ENCODE measurements at regions not wholly inside any gene's neighbourhood (a gene's known extent, or its start where the extent isn't known, plus 50 kb on each side); places are given as distances from the start of the nearest gene placed in this dataset.

- no peak overlapping the region for H3K4me3 ChIP-seq (ENCODE audit: low read depth, low read length)
- no peak for TF ChIP-seq CTCF (IDR thresholded peaks at IDR 0.05; ENCODE audit: control insufficient read depth, extremely low read depth, insufficient read depth)
- no peak for DNase-seq (ENCODE audit: low read depth)
These were observed 76.1 kb upstream of the CCDC85A start for GRCh38 chr2:56107502-56108220.

- no peak overlapping the region for H3K4me3 ChIP-seq (ENCODE audit: low read depth, low read length)
- TF ChIP-seq CTCF (IDR thresholded peaks at IDR 0.05; ENCODE audit: control insufficient read depth, extremely low read depth, insufficient read depth) = no peak
- DNase-seq (ENCODE audit: low read depth) = no peak
These were observed 75.0 kb upstream of the CCDC85A start for GRCh38 chr2:56108806-56109205.

GRCh38 chr2:56109994-56110393 is 73.8 kb upstream of the CCDC85A start:
- DNase-seq (ENCODE audit: low read depth) = no peak
- no peak for TF ChIP-seq CTCF (IDR thresholded peaks at IDR 0.05; ENCODE audit: control insufficient read depth, extremely low read depth, insufficient read depth)

GRCh38 chr2:56113382-56113975 is 70.3 kb upstream of the CCDC85A start:
- no peak for DNase-seq (ENCODE audit: low read depth)
- TF ChIP-seq CTCF (IDR thresholded peaks at IDR 0.05; ENCODE audit: control insufficient read depth, extremely low read depth, insufficient read depth) = no peak
- no peak overlapping the region for H3K4me3 ChIP-seq (ENCODE audit: low read depth, low read length)

More at GRCh38 chr2:56109994-56110393, 73.8 kb upstream of the CCDC85A start:
- H3K4me3 ChIP-seq (ENCODE audit: low read depth, low read length) = no peak overlapping the region

- no peak for DNase-seq (ENCODE audit: low read depth)
- H3K4me3 ChIP-seq (ENCODE audit: low read depth, low read length) = no peak overlapping the region
- no peak for TF ChIP-seq CTCF (IDR thresholded peaks at IDR 0.05; ENCODE audit: control insufficient read depth, extremely low read depth, insufficient read depth)
These were observed 66.0 kb upstream of the CCDC85A start for GRCh38 chr2:56117764-56118163.

GRCh38 chr2:56118474-56118873 is 65.3 kb upstream of the CCDC85A start:
- H3K4me3 ChIP-seq (ENCODE audit: low read depth, low read length) = no peak overlapping the region
- no peak for TF ChIP-seq CTCF (IDR thresholded peaks at IDR 0.05; ENCODE audit: control insufficient read depth, extremely low read depth, insufficient read depth)
- DNase-seq (ENCODE audit: low read depth) = peak; percentile 28
